Astrocyte of the cerebellum (primary cell): ENCODE measurements at regions not wholly inside any gene's neighbourhood (a gene's known extent, or its start where the extent isn't known, plus 50 kb on each side); places are given as distances from the start of the nearest gene placed in this dataset.

Source experiments
- DNase-seq: peaks from one replicate; pipeline ENCODE4 v3.0.0-alpha.2; 2011; ENCODE audit warnings: low read depth
- H3K4me3 ChIP-seq: 2 replicates; pipeline ENCODE4 v1.5.1; 2011; ENCODE audit warnings: mild to moderate bottlenecking, low read depth, low read length, moderate library complexity
- CTCF ChIP-seq: IDR thresholded peaks from 2 replicates; pipeline ENCODE4 v1.5.1; 2012; ENCODE audit warnings: low read length, low read depth, moderate library complexity, mild to moderate bottlenecking; ENCODE audit errors: missing control alignments
- in situ Hi-C: cut with HindIII; loops from 2 replicates; pipeline ENCODE4 v1.10.0; 2017; ENCODE audit warnings: low sequenced_read_pairs

GRCh38 chr11:69362315-69362714 is 68.4 kb downstream of the MYEOV start:
- H3K4me3 ChIP-seq = no peak overlapping the region
- no peak for DNase-seq
- in situ Hi-C loops = no loop called here
- no peak for TF ChIP-seq CTCF

- no peak for DNase-seq
- in situ Hi-C loops = loop anchor here (5.0 kb wide), 1 partner anchor 43 kb away; no protein-coding TSS in a partner anchor
- no peak overlapping the region for H3K4me3 ChIP-seq
- no peak for TF ChIP-seq CTCF
These were observed 71.0 kb downstream of the MYEOV start for GRCh38 chr11:69364921-69365320.

- H3K4me3 ChIP-seq = no peak overlapping the region
- TF ChIP-seq CTCF = no peak
- in situ Hi-C loops = loop anchor here (5.0 kb wide), 1 partner anchor 43 kb away; no protein-coding TSS in a partner anchor
- no peak for DNase-seq
These were observed 71.6 kb downstream of the MYEOV start for GRCh38 chr11:69365558-69365957.

- in situ Hi-C loops = loop anchor here (5.0 kb wide), 1 partner anchor 44 kb away; no protein-coding TSS in a partner anchor
- no peak overlapping the region for H3K4me3 ChIP-seq
- no peak for DNase-seq
These were observed 72.6 kb downstream of the MYEOV start for GRCh38 chr11:69366591-69366990.

GRCh38 chr11:69367211-69367964 is 73.4 kb downstream of the MYEOV start:
- DNase-seq = no peak
- in situ Hi-C loops = loop anchor here (5.0 kb wide), 1 partner anchor 45 kb away; no protein-coding TSS in a partner anchor
- H3K4me3 ChIP-seq = no peak overlapping the region
- TF ChIP-seq CTCF = no peak

More at GRCh38 chr11:69366591-69366990, 72.6 kb downstream of the MYEOV start:
- no peak for TF ChIP-seq CTCF

- H3K4me3 ChIP-seq = no peak overlapping the region
- DNase-seq = no peak
- TF ChIP-seq CTCF = no peak
- in situ Hi-C loops = loop anchor here (5.0 kb wide), 1 partner anchor 46 kb away; no protein-coding TSS in a partner anchor
These were observed 74.3 kb downstream of the MYEOV start for GRCh38 chr11:69368119-69368880.
